ENCODE measurements at regions not wholly inside any gene's neighbourhood (a gene's known extent, or its start where the extent isn't known, plus 50 kb on each side); places are given as distances from the start of the nearest gene placed in this dataset.
"Not testable (repeated sequence)": the region's sequence is repeated elsewhere in the genome, so short reads cannot be mapped to it uniquely, and the experiment has no call there.

- DNase-seq (ENCODE audit: low read depth) = not testable (repeated sequence)
Measured at GRCh38 chr3:192968901-192969300, 51.2 kb upstream of the MB21D2 start.

DNA sequence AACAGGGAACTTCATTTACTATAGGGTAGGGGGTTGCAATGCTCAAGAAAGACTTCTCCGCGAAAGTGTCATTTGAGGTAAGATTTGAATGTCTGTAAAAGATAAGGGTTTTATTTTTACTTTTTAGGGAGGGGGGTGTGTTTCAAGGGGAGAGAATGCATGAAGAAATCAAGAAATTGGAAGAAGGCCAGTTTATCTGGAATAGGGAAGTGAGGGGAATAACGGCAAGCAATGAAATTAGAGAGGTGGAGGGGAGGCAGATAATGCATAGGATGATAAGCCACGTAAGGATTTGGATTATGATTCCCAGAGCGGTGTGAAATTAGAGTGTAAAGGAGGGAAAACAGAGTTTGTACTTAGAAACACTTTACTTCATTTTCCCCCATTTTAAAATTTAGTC lies 63.0 kb upstream of the MB21D2 start:
- no peak for DNase-seq (ENCODE audit: low read depth)

DNA sequence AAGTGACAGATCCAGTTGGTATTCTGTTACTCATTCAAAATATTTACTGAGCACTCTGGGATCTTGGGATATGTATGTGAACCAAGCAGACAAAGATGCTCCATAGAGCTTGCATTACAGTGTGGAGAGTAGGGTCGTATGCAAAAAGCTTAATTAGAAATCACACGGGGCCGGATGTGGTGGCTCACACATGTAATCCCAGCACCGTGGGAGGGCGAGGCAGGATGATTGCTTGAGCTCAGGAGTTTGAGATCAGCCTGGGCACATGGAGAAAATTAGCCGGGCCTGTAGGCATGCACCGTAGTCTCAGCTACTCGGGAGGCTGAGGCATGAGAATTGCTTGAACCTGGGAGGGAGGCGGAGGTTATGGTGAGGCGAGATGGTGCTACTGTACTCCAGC lies 68.7 kb upstream of the MB21D2 start:
- DNase-seq (ENCODE audit: low read depth) = no peak

DNA sequence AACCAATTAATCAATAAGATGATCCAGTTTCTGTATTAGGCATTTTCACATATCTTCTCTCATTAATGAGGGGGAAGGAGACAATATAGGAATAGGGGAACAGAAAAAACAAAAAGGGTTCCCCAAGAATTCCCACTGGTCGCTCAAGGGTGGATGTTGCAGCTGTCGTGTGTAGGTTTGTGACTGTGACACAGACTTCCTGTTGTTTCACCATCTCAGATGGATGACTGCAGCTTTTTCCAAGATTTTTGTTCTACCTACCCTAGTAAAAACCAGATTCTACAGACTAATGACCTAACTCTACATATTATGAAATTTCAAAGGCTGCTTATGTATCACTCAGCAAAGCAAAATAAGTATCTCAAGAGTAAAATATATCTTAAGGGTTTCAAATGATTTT lies 73.7 kb upstream of the MB21D2 start:
- DNase-seq (ENCODE audit: low read depth) = no peak

DNA sequence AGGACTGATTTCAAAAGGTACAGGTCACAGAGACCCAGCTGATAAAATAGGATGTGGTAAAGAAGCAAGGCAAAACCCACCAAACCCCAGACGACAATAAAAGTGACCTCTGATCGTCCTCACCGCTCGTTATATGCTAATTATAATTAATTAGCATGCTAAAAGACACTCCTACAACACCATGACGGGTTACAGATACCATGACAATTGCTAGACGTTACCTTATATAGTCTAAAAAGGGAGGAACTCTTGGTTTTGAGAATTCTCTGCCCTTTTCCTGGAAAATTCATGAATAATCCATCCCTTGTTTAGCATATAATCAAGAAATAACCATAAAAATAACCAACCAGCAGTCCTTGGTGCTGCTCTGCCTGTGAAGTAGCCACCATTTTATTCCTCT lies 74.7 kb upstream of the MB21D2 start:
- no peak for DNase-seq (ENCODE audit: low read depth)

DNA sequence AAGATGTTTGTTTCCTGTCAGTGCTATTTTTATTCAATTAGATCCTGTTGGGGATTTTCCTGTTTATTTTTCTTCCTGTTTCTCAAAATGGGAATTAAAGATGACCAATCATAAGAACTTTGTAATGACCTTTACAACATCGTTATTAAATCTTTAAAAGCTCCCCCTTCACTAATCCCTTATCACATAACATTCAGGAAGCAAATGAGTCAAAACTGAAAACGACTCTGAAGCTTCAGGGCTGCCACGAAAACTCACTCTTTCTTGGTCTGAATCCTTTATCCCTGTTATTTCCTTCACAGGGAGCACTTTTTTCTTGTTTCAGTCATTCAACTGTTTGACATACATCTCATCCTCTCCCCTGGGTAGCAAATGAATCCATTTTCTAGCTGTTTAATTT lies 75.8 kb upstream of the MB21D2 start:
- DNase-seq (ENCODE audit: low read depth) = no peak

DNA sequence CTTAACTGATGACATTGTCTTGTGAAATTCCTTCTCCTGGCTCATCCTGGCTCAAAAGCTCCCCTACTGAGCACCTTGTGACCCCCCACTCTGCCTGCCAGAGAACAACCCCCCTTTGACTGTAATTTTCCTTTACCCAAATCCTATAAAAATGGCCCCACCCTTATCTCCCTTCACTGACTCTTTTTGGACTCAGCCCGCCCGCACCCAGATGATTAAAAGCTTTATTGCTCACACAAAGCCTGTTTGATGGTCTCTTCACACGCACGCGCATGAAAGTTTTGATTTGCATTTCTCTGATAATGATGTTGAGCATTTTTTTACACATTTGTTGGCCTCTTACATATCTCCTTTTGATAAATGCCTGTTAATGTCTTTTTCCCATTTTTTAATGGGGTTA lies 83.5 kb upstream of the MB21D2 start:
- DNase-seq (ENCODE audit: low read depth) = not testable (repeated sequence)

DNA sequence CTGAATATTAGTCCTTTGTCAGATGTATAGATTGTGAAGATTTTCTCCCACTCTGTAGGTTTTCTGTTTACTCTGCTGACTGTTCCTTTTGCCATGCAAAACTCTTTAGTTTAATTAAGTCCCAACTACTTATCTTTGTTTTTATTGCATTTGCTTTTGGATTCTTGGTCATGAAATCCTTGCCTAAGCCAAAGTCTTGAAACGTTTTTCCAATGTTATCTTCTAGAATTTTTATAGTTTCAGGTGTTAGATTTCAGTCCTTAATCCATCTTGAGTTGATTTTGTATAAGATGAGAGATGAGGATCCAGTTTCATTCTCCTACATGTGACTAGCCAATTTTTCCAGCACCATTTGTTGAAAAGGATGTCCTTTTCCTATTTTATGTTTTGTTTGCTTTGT lies 86.0 kb upstream of the MB21D2 start:
- not testable (repeated sequence) for DNase-seq (ENCODE audit: low read depth)

- DNase-seq (ENCODE audit: low read depth) = no peak
Measured at GRCh38 chr3:193008654-193009053, 91.0 kb upstream of the MB21D2 start.

GRCh38 chr3:193010191-193010590 lies 92.5 kb upstream of the MB21D2 start:
- no peak for DNase-seq (ENCODE audit: low read depth)

GRCh38 chr3:193011958-193012357 lies 94.3 kb upstream of the MB21D2 start:
- no peak for DNase-seq (ENCODE audit: low read depth)

DNA sequence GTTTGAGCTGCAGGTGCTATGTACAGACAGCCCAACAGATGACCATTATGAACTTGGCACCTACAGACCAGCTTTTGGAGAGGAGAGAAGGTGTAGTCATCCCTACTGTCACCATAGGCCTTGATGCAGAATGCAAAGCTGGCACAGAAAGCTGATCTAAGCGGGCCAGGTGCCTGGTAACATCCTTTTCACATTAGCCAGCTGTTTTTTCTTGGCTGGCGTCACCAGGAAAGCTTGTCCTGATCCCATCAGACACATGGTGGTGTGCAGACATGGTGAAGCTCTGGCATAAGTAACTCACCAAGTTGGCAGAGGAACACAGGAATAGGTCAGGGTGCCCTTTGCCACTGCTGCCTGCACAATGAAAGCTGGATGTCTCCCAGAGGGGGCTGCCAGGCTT lies 97.2 kb upstream of the MB21D2 start:
- no peak for DNase-seq (ENCODE audit: low read depth)

- no peak for DNase-seq (ENCODE audit: low read depth)
Measured at GRCh38 chr3:193016437-193016901, 98.8 kb upstream of the MB21D2 start.

GRCh38 chr3:193021506-193022010 lies 103.9 kb upstream of the MB21D2 start:
- no peak for DNase-seq (ENCODE audit: low read depth)

- DNase-seq (ENCODE audit: low read depth) = no peak
Measured at GRCh38 chr3:193023218-193023617, 105.6 kb upstream of the MB21D2 start.

- DNase-seq (ENCODE audit: low read depth) = no peak
Measured at GRCh38 chr3:193028258-193028657, 110.6 kb upstream of the MB21D2 start.

GRCh38 chr3:193029800-193030199 lies 112.1 kb upstream of the MB21D2 start:
- no peak for DNase-seq (ENCODE audit: low read depth)

DNA sequence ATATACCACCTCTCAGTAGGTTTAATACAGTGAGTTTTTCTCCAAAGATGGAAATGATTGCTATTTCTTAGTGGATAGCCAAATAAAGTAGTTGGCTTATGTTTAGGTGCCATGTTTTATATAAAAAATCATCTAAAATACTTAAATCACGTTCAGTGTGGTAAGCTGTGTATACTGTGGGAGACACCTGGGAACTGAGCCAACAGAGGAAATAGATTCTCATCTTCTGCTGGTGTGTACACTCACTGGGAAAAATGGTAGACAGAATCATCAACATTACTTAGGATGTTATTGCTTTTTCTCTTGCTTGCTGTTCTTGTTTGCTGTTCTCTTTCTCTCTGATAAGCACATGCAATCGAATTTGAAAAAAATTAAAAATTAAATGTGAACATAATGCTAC lies 112.6 kb upstream of the MB21D2 start:
- DNase-seq (ENCODE audit: low read depth) = no peak

DNA sequence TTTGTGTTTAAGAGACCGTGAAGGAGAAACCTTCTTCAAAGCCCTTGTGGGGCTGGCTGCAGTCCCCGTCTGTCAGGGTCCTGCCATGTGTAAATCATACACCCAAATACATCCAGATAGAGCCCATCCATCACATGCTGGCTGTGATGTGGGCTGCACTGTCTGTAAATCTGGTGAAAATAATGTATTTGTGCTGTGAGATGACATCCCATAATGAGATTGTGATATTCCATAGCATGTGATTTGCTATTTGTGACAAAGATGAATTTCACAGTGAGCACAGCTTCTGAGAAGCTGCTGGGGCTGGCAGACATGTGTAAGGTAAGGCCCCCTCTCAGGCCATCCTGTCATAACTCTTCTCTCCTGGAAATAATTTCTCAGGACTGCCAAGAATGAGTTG lies 114.3 kb upstream of the MB21D2 start:
- DNase-seq (ENCODE audit: low read depth) = no peak

- DNase-seq (ENCODE audit: low read depth) = no peak
Measured at GRCh38 chr3:193033226-193033780, 115.6 kb upstream of the MB21D2 start.

GRCh38 chr3:193037828-193038227 lies 120.2 kb upstream of the MB21D2 start:
- DNase-seq (ENCODE audit: low read depth) = not testable (repeated sequence)

DNA sequence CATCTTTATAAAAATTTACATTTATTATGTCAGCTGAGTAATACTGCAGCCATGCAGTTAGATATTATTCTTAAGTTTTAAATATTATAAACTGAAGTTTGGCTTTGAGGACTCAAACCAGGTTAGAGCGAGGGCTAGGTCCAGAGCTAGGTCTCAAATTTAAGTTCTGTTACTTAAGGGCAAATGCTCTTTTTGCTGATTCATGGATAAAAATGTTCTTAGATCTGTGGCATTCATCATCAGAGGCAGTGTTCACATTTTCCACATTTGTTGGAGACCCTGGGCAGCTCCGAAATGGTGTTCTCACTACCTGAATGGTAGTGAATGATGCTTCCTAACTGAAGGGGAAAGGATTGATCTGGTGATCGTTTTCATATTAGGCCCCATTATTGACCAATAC lies 121.4 kb upstream of the MB21D2 start:
- DNase-seq (ENCODE audit: low read depth) = no peak

DNA sequence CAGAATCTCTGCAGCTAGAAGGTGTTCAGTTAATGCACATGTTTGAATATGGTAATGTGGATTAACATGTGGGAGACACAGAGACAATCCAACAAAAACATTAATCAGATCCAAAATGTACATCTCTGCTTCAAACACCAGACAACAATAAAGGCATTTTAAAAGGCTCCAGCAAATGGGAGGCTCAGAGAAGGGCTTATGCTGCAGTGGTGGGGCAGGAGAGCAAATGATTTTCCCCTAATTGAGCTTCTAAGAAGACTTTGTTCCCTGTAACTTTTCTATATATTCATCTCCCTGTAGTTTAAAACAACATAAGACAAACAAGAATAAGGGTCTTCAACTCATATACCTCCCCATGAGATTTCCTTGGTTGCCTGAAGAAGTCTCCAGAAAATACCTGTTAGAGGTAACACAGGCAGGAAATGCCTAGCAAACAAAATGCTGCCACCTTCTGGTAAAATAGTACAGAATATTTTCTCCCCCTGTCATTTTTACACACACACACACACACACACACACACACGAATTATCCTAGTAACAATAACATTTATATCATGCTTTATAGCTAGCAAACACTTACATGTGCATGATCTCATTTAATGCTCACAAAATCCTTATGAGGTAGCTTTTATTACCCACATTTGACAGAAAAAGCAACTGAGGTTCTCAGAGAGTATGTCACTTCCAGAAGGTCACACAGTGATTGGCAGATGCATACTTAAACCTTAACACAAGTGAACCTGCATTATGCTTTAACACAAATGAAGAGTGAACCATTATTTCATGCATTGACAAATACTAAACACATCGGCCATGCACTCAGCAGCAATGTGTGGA lies 123.4 kb upstream of the MB21D2 start:
- DNase-seq (ENCODE audit: low read depth) = peak; percentile 10

DNA sequence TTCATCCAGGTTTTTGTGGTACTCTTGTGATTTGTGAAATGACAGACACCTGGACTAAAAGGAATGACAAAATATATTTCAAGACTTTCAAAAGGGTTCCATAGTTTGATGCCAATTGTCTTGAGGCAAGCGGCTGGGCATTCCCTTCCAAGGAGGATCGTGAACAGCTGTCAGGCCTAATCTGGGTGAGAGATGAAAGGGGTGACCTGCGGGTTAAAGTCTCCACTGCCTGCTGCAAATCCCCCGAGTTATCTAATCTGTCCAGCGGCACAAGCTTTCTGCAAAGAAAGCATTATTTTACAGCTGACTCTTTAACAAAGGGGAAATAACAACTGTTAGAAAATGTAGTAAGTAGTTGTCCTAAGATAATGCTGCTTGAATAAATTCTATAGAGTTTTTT lies 128.7 kb upstream of the MB21D2 start:
- no peak for DNase-seq (ENCODE audit: low read depth)

All from stromal cell of bone marrow (primary cell).